Prostate gland (tissue), 2 donors: ENCODE measurements at regions not wholly inside any gene's neighbourhood (a gene's known extent, or its start where the extent isn't known, plus 50 kb on each side); places are given as distances from the start of the nearest gene placed in this dataset.

Experiments used
- CTCF ChIP-seq, 4 experiments: fragments of 200-600 bp in 2 of 4; fragments of 450-650 bp in 2 of 4; sonication (generic) in 2 of 4; IDR thresholded peaks; 1 replicate in 3 of 4; 2 replicates in 1 of 4; pipeline ENCODE4 v1.5.1; 2016 to 2019; ENCODE audit warnings: antibody characterized with exemption in 4 of 4, mild to moderate bottlenecking in 2 of 4, moderate library complexity in 2 of 4
- POLR2A ChIP-seq: fragments of 450-650 bp; IDR thresholded peaks from one replicate; pipeline ENCODE4 v1.6.1; 2016; ENCODE audit warnings: antibody characterized with exemption, mild to moderate bottlenecking

- no peak for TF ChIP-seq CTCF (IDR thresholded peaks at IDR 0.05)
- no peak for TF ChIP-seq POLR2A
Observed at GRCh38 chr18:40380686-40381439, 1574.2 kb upstream of the PIK3C3 start.
